Activated naive CD8-positive, alpha-beta T cell treated with anti-CD3 and anti-CD28 coated beads for 36 hours (primary cell): ENCODE measurements at regions not wholly inside any gene's neighbourhood (a gene's known extent, or its start where the extent isn't known, plus 50 kb on each side); places are given as distances from the start of the nearest gene placed in this dataset.
"Not testable (repeated sequence)": the region's sequence is repeated elsewhere in the genome, so short reads cannot be mapped to it uniquely, and the experiment has no call there.

ENCODE experiments used
- DNase-seq: peaks from one replicate; pipeline ENCODE4 v3.0.0; 2021
- H3K27ac Mint-ChIP-seq: one replicate; pipeline ENCODE4 v1.8.0; 2022; ENCODE audit warnings: mild to moderate bottlenecking, moderate library complexity, mixed read lengths
- H3K27me3 Mint-ChIP-seq: one replicate; pipeline ENCODE4 v1.8.0; 2022; ENCODE audit warnings: mild to moderate bottlenecking, mixed read lengths
- H3K36me3 Mint-ChIP-seq: one replicate; pipeline ENCODE4 v1.8.0; 2021; ENCODE audit warnings: mild to moderate bottlenecking, mixed read lengths
- H3K4me1 Mint-ChIP-seq: one replicate; pipeline ENCODE4 v1.8.0; 2021; ENCODE audit warnings: mixed read lengths
- H3K4me3 Mint-ChIP-seq: one replicate; pipeline ENCODE4 v1.8.0; 2022; ENCODE audit warnings: mild to moderate bottlenecking, moderate library complexity, mixed read lengths
- H3K9me3 Mint-ChIP-seq: one replicate; pipeline ENCODE4 v1.8.0; 2022; ENCODE audit warnings: mixed read lengths

- H3K36me3 Mint-ChIP-seq: no peaks in the 10 kb centered on the region
- H3K4me1 Mint-ChIP-seq: no peaks in the 10 kb centered on the region
- no peak for DNase-seq
- no peak overlapping the region for H3K27ac Mint-ChIP-seq
- no peaks in the 10 kb centered on the region for H3K9me3 Mint-ChIP-seq
- no peak overlapping the region for H3K4me3 Mint-ChIP-seq
- peaks cover 10% of the 10 kb centered on the region for H3K27me3 Mint-ChIP-seq
Measured at GRCh38 chr2:3899536-3900155, 196.3 kb downstream of the DCDC2C start.

GRCh38 chr2:3902131-3902530 lies 198.8 kb downstream of the DCDC2C start:
- H3K4me1 Mint-ChIP-seq: no peaks in the 10 kb centered on the region
- H3K27ac Mint-ChIP-seq: no peak overlapping the region
- H3K36me3 Mint-ChIP-seq: no peaks in the 10 kb centered on the region
- no peak for DNase-seq
- H3K9me3 Mint-ChIP-seq: peaks cover 1% of the 10 kb centered on the region
- peaks cover 10% of the 10 kb centered on the region for H3K27me3 Mint-ChIP-seq
- no peak overlapping the region for H3K4me3 Mint-ChIP-seq

- H3K27ac Mint-ChIP-seq: no peak overlapping the region
- no peaks in the 10 kb centered on the region for H3K36me3 Mint-ChIP-seq
- no peaks in the 10 kb centered on the region for H3K4me1 Mint-ChIP-seq
- no peak for DNase-seq
- H3K27me3 Mint-ChIP-seq: peaks cover 10% of the 10 kb centered on the region
- H3K4me3 Mint-ChIP-seq: no peak overlapping the region
- peaks cover 8% of the 10 kb centered on the region for H3K9me3 Mint-ChIP-seq
Measured at GRCh38 chr2:3904061-3904460, 200.7 kb downstream of the DCDC2C start.

- not testable (repeated sequence) for H3K27me3 Mint-ChIP-seq, DNase-seq, H3K36me3 Mint-ChIP-seq, H3K27ac Mint-ChIP-seq, H3K4me1 Mint-ChIP-seq, H3K4me3 Mint-ChIP-seq
- H3K9me3 Mint-ChIP-seq: peaks cover 13% of the 10 kb centered on the region
Measured at GRCh38 chr2:3908498-3908897, 205.1 kb downstream of the DCDC2C start.

GRCh38 chr2:3911882-3912455 lies 208.6 kb downstream of the DCDC2C start:
- no peak for DNase-seq
- Mint-ChIP-seq H3K27me3 (peaks cover 3% of the 10 kb centered on the region), H3K4me1 (no peaks in the 10 kb centered on the region), H3K27ac (no peak overlapping the region), H3K36me3 (no peaks in the 10 kb centered on the region), H3K9me3 (peaks cover 12% of the 10 kb centered on the region), H3K4me3 (no peak overlapping the region)

GRCh38 chr2:3913166-3913565 lies 209.8 kb downstream of the DCDC2C start:
- Mint-ChIP-seq H3K36me3 (no peaks in the 10 kb centered on the region), H3K27ac (no peak overlapping the region), H3K4me1 (no peaks in the 10 kb centered on the region), H3K27me3 (peaks cover 3% of the 10 kb centered on the region), H3K4me3 (no peak overlapping the region), H3K9me3 (peaks cover 9% of the 10 kb centered on the region)
- no peak for DNase-seq

GRCh38 chr2:3914241-3914640 lies 210.9 kb downstream of the DCDC2C start:
- peaks cover 3% of the 10 kb centered on the region for H3K27me3 Mint-ChIP-seq
- no peak overlapping the region for H3K4me3 Mint-ChIP-seq
- no peak for DNase-seq
- H3K27ac Mint-ChIP-seq: no peak overlapping the region
- H3K36me3 Mint-ChIP-seq: no peaks in the 10 kb centered on the region
- no peaks in the 10 kb centered on the region for H3K4me1 Mint-ChIP-seq
- peaks cover 3% of the 10 kb centered on the region for H3K9me3 Mint-ChIP-seq

- H3K27me3 Mint-ChIP-seq: no peaks in the 10 kb centered on the region
- no peaks in the 10 kb centered on the region for H3K9me3 Mint-ChIP-seq
- no peaks in the 10 kb centered on the region for H3K4me1 Mint-ChIP-seq
- DNase-seq: no peak
- no peak overlapping the region for H3K4me3 Mint-ChIP-seq
- H3K36me3 Mint-ChIP-seq: no peaks in the 10 kb centered on the region
- H3K27ac Mint-ChIP-seq: no peak overlapping the region
Measured at GRCh38 chr2:3927031-3927430, 223.7 kb downstream of the DCDC2C start.

- Mint-ChIP-seq H3K27me3 (no peaks in the 10 kb centered on the region), H3K4me1 (no peaks in the 10 kb centered on the region), H3K27ac (no peak overlapping the region), H3K4me3 (no peak overlapping the region), H3K36me3 (no peaks in the 10 kb centered on the region), H3K9me3 (peaks cover 13% of the 10 kb centered on the region)
- DNase-seq: no peak
Measured at GRCh38 chr2:3929374-3929773, 226.0 kb downstream of the DCDC2C start.

- Mint-ChIP-seq H3K4me1 (no peaks in the 10 kb centered on the region), H3K9me3 (peaks cover 13% of the 10 kb centered on the region), H3K4me3 (no peak overlapping the region), H3K27ac (no peak overlapping the region), H3K36me3 (no peaks in the 10 kb centered on the region), H3K27me3 (no peaks in the 10 kb centered on the region)
- no peak for DNase-seq
Measured at GRCh38 chr2:3930246-3930645, 226.9 kb downstream of the DCDC2C start.

GRCh38 chr2:3940661-3941060 lies 237.3 kb downstream of the DCDC2C start:
- Mint-ChIP-seq H3K4me1 (no peaks in the 10 kb centered on the region), H3K4me3 (no peak overlapping the region), H3K36me3 (no peaks in the 10 kb centered on the region), H3K27me3 (peaks cover 10% of the 10 kb centered on the region), H3K27ac (no peak overlapping the region), H3K9me3 (peaks cover 12% of the 10 kb centered on the region)
- no peak for DNase-seq

GRCh38 chr2:3942841-3943240 lies 239.5 kb downstream of the DCDC2C start:
- Mint-ChIP-seq H3K4me1 (no peaks in the 10 kb centered on the region), H3K36me3 (no peaks in the 10 kb centered on the region), H3K27me3 (peaks cover 10% of the 10 kb centered on the region)

GRCh38 chr2:3944071-3944470 lies 240.7 kb downstream of the DCDC2C start:
- no peak for DNase-seq

More at GRCh38 chr2:3942841-3943240, 239.5 kb downstream of the DCDC2C start:
- Mint-ChIP-seq H3K27ac (no peak overlapping the region), H3K4me3 (no peak overlapping the region), H3K9me3 (peaks cover 1% of the 10 kb centered on the region)
- DNase-seq: no peak

GRCh38 chr2:3944841-3945240 lies 241.5 kb downstream of the DCDC2C start:
- no peak for DNase-seq
- Mint-ChIP-seq H3K9me3 (no peaks in the 10 kb centered on the region), H3K27me3 (peaks cover 10% of the 10 kb centered on the region), H3K36me3 (no peaks in the 10 kb centered on the region), H3K4me3 (no peak overlapping the region), H3K4me1 (no peaks in the 10 kb centered on the region), H3K27ac (no peak overlapping the region)

More at GRCh38 chr2:3944071-3944470, 240.7 kb downstream of the DCDC2C start:
- H3K4me1 Mint-ChIP-seq: no peaks in the 10 kb centered on the region
- H3K9me3 Mint-ChIP-seq: no peaks in the 10 kb centered on the region
- no peak overlapping the region for H3K27ac Mint-ChIP-seq
- no peaks in the 10 kb centered on the region for H3K36me3 Mint-ChIP-seq
- peaks cover 10% of the 10 kb centered on the region for H3K27me3 Mint-ChIP-seq
- H3K4me3 Mint-ChIP-seq: no peak overlapping the region

GRCh38 chr2:3948191-3948590 lies 244.8 kb downstream of the DCDC2C start:
- Mint-ChIP-seq H3K4me3 (no peak overlapping the region), H3K9me3 (peaks cover 3% of the 10 kb centered on the region), H3K27ac (no peak overlapping the region), H3K36me3 (no peaks in the 10 kb centered on the region), H3K27me3 (peaks cover 2% of the 10 kb centered on the region), H3K4me1 (no peaks in the 10 kb centered on the region)
- DNase-seq: no peak
